NCI-H2081 treated with DMSO at 0.1 percent for 48 hours (cell line): ENCODE measurements at regions not wholly inside any gene's neighbourhood (a gene's known extent, or its start where the extent isn't known, plus 50 kb on each side); places are given as distances from the start of the nearest gene placed in this dataset.

Experiments
- DNase-seq: peaks from one replicate; lab custom pipeline; 2025; lab: John Stamatoyannopoulos, UW

DNA sequence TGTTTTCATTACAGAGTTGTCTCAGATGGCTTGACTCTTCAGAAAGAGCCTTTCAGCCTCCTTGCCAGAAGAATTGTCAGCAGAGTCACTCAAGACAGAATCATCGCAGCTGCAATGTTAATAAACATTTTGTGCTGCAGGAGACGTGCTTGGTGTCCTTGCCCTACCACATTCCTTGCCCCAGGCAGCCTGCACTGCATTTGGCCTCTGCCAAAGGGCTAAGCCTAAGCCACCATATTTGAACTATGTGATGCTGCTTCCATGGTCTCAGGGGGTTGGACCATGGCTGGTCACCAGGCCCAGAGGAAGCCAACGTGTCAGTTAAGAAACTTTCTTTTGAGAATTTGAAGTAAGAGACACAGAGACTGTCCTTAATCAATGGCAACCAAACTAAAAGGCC, 145.4 kb downstream of the ACTL7B start:
- no peak for DNase-seq

DNA sequence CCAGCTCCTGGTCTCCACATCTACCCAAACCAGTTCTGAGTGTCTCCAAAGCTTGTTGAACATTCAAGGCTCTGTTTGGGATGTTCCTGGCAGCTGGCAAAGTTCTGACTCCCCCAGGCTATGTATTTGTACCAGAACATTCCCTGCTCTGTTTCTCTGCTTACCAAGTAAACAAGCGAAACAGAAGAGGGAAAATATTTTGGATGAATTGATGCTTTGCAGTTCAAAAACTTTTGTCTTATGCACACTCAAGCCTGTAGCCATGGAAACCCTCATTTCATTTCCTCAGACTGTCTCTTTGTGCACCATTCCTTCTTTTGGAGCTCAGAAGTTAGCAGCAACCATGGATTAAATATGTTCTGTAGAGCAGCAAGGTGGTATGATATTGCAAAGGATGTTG, 145.8 kb downstream of the ACTL7B start:
- no peak for DNase-seq

DNA sequence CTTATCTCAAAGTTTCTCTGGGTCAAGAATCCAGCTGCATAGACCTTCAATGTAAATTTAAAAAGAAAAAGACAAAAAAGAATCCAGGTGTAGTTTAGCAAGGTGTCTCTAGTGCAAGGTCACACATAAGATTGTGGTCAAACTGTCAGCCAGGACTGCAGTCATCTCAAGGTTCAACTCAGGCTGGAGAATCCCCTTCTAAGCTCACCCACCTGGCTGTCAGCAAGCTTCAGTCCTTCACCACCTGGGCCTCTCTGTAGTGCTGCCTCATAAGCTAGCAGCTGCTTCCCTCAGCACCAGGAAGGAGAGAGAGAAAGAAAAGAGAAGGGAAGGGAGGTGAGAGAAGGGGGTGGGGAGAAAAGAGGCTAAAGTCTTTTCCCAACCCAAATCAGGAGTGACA, 146.7 kb downstream of the ACTL7B start:
- DNase-seq: no peak

DNA sequence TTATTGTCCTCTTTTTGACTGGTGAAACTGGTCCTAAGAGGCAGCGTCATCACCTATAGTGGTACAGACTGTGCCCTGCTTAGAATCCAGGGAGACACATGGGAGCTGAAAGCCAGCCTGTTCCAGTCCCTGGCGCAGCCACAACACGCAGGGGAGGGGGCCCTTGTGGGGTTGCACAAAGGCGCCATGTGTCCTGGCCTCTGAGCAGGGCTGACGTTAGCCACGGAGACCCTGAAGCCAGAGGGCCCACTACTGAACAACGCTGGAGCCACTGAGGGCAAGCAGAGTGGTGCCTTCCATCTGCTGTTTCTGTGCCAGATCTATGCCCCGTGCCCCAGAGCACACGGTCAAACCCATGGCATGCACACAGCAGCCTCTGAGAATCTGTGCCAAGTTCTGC, 147.3 kb downstream of the ACTL7B start:
- no peak for DNase-seq

DNA sequence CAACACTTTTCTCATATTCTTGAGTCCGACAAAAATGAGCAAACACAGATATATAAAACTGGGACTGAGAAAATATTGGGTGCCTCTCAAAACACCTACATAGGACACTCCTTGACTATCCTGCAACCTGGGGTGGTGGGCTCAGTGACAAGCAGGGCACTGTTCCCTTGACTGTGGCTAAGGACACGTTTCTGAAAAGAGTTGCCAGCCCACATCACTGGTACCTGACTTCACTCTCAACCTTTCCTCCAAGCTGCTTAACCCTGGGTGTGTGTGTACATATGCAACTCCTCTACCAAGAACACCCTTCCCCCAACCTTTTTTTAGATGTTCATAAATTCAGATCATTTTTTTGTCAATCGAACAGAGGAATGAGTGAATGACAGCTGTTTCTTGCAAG, 148.7 kb downstream of the ACTL7B start:
- no peak for DNase-seq

DNA sequence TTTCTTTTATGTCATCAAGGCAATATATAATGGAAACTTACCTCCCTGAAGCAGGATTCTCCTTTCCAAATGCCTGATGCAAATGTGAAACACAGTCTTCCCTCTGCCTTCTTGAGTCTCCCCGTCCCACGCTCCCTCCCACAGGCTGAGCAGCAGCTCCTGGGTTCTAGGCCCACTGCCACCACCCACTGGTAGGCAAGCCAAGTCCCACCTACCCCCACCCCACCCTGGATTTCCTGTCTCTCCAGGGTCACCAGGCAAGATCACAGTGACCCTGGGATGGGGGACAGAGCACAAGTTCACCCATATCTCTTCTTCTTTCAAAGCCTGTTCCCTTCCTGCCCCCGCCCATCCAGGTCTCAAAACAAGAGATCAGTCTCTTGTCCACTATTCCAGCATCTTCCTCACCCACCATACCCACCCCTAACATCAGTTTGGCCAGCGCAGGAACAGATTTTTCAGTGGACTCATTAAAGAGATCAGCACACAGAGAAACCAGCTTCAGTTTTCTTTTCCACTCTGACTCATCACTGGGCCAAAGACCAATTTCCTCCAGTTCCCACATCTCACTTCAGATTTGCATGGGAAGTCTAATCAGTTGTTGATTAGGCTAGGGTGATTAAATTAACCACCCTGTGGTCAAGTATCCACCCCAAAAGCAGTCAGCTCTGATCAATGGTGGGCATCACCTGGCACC, 151.5 kb downstream of the ACTL7B start:
- no peak for DNase-seq

DNA sequence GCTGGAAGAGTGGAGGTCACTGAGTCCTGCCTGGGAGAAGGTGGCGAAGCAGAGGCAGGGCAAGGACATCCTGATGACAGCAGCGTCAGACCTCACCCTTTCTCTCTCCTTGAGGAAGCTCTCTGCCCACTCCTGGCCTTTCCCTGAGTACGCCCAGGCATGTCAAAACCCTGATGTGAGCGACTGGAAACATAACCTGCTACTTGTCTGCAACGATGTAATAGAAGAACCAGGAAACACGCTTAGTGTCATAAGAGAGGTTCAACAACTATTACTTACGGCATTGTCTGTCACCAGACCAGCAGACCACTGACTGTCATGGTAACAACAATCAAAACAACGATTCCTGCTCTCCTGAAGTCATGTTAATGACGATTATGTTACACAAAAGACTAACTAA, 152.4 kb downstream of the ACTL7B start:
- no peak for DNase-seq

DNA sequence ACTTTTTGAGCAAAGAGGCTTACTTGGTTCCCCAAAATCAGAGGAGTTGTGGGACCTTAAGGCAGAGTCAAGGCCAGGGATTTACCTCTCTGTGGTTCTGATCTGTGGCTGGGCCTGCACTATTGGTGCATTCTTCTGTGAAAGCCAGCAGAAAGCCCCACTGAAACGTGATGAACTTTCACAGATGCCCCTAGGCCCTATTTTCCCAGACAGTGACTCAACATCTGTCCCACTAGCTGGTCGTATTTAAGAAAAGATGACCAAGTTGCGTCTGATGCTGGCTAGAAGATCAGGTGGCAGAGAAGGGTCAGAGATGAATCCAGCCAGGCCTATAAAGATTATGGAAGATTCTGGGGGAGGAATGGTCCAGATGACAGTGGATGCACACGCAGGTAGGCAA, 153.1 kb downstream of the ACTL7B start:
- no peak for DNase-seq

DNA sequence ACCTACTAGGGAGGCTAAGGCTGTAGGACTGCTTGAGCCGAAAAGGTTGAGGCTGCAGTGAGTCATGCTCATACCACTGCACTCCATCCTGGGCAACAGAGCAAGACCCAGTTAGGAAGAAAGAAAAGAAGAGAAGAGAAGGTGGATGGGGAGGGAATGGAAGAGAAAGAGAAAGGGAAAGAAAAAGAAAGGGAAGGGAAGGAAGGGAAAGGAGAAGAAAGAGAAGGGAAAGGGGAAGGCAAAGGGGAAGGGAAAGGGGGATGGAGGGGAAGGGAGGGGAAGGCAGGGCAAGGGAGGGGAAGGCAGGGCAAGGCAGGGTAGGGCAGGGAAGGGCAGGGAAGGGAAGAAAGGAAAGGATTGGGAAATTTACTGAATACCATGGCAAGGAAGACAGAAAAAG, 157.0 kb downstream of the ACTL7B start:
- no peak for DNase-seq

DNA sequence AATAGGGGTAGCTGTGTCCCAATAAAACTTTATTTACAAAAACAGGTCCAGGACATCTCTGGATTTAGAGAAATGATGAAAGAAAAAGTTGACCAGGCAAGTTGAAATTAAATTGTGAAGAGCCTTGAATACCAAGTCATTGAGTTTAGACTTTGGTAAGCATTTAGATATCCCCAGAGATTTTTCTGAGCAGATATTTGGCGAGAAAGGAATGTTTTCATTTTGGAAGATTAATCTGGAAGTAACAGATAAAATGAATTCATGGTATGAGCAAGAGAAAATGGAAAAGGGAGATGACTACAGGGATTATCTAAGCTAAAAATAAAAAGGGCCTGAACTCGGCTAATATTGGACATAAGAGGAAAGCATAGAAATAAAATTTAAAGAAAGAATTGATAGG, 157.6 kb downstream of the ACTL7B start:
- no peak for DNase-seq

DNA sequence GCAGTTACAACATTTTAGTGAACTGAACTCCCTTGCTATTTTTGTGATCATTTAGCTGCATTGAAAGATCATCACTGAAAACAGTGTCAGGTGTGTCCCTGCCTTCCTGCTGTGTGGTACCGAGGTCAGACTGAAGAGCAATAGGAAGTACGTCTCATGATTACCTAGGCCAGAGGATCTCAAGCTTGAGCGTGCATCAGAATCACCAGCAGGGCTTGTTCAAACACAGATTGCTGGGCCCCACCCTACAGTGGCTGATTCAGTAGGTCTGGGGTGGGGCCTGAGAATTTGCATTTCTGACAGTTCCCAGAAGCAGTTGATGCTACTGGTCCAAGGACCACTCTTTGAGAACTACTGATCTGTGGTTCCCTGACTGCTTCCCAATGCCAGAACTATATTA, 159.6 kb downstream of the ACTL7B start:
- DNase-seq: no peak

DNA sequence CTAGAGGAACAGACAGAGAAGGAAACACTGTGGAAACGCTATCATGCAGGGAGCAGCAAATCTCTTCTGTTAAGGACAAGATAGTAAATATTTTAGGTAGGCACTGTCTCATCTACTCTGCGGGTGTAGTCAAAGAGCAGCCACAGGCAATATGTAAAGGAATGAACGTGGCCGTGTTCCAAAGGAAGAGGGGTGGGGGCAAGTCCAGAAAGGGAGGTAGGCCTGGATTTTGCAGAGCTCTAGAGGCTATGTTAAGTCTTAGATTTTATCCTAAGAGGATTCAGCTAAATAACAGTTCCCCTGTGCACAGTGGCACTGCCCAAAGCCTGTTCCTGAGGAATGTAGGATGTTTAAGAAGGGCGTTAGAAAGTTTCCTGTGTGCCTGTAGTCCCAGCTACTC, 161.6 kb downstream of the ACTL7B start:
- DNase-seq: no peak

DNA sequence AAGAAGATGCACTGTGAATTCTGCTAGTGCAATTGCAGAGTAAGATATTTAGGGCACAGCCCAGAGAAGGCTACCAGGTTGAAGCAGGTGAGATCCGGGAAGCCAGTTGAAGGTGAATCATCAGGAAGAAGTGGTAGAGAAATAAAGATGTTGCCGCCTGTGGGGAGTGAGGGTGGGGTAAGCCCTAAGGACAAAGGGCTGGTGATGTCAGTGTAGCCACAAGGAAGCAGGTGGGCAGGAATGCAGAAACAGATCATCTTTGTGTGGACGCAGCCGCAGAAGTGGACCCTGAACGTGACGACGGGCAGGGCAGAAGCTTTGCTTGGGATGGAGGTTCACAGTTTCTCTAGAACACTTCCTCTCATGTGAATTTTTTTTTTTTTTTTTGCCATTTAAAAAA, 164.2 kb downstream of the ACTL7B start:
- DNase-seq: no peak

DNA sequence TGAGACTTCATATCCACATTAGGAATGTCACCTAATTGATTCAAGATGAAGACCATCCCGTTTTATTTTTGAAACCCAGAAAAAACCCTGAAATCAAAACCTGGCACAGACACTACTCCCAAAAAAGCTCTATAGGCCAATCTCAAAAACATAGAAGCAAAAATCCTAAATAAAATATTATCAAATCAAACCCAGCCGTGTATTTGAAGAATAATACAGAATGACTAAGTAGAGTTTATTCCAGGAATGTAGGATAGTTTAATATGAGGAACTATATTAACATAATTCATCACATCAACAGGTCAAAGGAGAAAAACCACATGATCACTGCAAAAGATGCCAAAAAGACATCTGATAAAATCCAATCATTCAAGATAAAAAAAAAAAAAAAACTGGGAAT, 167.1 kb downstream of the ACTL7B start:
- no peak for DNase-seq

DNA sequence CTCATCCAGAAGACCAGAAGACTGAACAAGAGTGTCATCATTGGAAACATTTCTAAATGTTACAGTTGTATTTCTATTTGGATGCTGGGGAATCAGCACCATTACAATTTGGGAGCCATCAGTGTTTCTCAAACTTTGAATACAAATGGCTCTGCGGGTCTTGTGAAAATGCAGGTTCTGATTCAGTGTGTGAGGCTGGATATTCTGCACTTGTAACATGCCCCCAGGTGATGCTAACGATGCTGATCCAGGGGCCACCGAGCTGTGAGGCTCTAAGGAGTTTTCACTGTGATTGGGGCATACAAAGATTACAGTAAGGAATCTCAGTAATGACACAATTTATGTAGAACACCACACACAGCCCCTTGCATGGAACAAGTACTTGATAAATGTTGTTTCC, 167.7 kb downstream of the ACTL7B start:
- no peak for DNase-seq

DNA sequence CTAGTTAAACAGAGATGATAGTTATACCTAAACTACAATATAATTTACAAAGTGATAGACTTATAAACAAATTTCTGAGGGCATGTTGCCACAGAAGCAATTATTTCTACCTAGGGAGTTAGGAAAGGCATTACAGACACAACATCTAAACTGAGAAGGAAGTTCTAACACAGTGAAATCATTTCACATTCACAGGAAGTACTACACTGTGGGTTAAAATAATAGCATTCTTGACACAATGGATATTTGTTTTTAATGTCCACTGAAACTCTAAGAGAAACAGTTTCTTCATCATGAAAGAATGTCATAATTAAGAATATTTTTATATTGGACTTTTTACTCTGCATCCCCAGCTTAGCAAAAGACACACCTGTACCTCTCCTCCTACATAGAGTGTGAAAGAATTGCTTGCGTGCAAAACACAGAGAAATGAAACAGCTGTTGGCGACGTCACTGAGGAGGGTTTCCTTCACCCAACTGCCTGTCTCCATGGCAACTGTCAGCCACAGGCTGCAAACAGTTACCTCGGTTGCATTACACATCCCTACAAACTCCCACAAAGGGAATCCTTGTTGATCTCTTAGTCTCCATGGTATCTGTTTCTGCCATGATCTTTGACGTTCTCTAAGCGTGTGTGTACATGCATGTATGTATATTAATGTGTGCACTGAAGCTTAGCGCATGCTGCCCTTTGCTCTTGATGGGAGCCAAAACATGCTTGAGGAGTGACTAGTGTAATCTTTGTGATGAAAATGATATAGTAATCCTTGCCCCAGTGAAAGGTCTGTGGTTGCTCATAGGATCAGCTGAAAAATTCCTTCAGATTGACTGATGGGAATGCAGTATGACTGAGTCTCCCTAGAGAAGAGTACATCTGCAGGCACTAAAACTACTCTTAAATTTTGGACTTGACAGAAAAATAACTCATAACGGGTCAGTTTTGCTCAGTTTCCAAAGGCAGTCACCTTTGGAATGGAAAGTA, 168.5 kb downstream of the ACTL7B start:
- DNase-seq: no peak

DNA sequence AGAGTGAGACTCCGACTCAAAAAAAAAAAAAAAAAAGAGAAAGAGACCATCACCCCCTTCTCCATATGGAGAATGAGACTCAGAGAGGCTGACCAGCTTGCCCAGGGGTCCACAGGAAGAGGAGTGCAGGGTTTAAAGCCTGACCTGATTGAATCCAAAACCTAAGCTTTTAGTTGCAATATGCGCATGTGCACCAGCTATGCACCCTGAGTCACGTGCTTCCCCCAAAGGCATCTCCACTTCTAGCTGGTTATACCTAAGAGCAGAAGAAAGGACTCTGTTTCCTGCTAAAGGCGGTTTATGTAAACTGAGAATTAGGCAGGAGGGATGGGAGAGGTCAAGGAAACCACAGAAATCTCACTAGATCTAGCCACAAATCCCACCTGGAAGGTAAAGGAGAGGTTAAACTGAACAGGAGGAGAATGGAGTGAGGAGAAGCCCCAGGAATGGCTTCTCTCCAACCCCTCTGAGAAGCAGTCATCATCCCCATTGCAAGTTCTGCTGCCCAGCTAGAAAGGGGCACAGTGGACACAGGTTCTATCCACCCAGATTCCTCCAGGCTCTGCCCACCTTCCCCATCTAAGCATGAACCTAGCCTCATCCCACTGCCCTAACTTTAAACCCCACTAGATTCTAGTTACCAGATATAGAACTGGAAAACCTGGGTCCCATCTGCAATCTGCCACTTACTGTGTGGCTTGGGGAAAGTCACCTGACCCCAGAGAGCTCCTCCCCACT, 171.3 kb downstream of the ACTL7B start:
- no peak for DNase-seq

DNA sequence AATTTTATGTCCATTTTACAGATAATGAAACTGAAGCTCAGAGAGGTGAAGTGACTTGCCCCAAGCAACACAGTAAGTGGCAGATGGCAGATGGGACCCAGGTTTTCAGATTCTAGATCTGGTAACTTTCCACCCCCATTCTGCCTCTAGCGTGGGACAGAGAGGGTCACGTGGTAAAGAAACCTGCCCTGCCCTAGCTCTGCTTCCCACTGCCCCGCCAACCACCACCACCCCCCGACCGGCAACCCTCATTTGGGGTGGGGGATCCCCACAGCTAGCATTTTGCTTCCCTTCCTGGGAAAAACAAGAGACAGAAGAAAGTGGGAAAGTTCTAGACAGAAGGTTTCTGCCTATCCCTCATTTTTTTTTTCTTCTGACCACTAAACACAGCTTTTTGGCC, 172.5 kb downstream of the ACTL7B start:
- DNase-seq: no peak

DNA sequence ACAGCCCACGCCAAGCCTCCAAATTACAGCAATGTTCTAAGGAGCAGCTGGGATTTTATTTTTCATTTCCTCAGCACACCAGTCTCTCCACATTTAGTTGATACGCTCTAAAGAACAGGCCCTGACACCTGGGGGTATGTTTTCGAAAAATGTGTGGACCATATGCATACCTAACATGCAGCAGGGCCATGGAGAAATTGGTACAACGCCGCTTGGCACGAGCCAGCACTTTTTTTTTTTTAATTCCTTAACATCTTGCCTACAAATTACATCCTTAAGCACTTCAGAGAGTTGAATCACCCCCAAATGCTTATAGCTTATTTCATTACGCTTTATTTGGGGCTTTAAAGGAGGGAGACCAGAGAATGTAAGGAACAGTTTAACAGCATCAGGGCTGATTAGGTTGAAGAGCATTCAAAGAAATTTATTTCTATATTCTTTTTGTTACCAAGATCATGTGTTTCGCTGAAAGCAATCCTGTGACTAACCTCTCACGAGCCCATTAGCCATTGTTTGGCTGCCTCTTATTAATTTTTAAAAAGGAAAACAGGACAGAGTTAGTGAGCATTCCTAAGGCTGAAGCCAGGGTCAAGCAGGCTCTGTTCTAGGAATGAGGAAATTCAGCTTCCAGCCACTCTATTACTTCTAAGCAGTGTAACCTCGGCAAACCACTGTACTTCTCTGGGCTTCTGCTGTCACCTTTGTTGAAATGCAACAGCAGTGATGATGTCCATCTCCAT, 173.8 kb downstream of the ACTL7B start:
- DNase-seq: no peak

DNA sequence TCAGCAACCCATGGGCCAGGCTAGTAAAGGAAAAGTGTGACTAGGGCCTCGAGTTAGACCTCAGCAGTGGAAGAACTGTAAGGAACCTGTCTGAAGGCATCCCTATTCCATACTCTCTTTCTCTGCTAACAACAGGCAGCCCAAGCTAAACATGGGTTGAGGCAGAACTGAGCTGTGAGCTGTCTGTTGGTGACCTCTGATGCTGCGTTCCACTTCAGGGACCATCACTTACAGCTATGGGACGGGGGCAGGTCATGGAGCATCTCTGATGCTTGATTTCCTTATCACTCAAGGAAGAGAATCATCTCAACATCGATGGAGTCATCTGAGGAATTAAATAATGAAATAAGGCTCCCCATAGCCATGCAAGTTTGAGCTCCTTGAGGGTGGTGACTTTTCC, 174.8 kb downstream of the ACTL7B start:
- no peak for DNase-seq

DNA sequence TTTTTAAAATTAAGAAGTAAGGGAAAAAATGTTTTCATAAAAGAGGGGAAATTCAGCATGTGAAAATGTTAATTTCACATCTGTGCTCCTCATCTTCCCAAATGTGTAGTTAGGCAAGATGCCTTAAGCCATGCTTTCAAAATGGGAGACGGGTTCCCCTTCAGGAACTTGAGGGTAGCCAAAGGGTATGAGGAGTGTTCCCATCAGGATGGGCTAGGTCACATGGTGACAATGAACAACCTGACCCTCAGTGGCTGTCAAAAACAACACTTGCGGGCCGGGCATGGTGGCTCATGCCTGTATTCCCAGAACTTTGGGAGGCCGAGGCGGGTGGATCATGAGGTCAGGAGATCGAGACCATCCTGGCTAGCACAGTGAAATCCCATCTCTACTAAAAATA, 178.0 kb downstream of the ACTL7B start:
- DNase-seq: no peak

DNA sequence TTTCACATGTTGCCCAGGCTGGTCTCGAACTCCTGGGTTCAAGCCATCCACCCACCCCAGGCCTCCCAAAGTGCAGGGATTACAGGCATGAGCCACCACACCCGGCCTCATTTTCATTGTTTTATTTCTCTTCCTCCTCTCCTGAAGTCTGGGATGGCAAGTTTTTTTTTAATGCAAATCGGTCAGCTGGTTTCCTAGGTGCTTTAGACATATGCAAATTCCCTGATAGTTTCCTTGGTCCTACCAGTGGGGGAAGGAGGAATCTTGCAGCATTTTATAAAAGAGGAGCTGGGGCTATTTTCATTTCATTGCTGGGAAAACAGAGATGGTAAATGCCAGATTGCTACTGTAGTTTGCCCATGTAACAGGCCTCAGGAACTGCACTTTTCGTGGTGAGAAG, 179.4 kb downstream of the ACTL7B start:
- no peak for DNase-seq
